ENCODE measurements at regions not wholly inside any gene's neighbourhood (a gene's known extent, or its start where the extent isn't known, plus 50 kb on each side); places are given as distances from the start of the nearest gene placed in this dataset.

- TF ChIP-seq STAT6 (CRISPR knock-in tag; conservative IDR thresholded peaks at IDR 0.05; ENCODE audit: low read depth) = no peak
- TF ChIP-seq CTCF (IDR thresholded peaks at IDR 0.05) = no peak
- TF ChIP-seq ZNF317 (CRISPR knock-in tag; IDR thresholded peaks at IDR 0.05; ENCODE audit: borderline replicate concordance, low read depth) = no peak
- no peak for TF ChIP-seq CREM (CRISPR knock-in tag; IDR thresholded peaks at IDR 0.05)
- TF ChIP-seq ZNF138 (CRISPR knock-in tag; conservative IDR thresholded peaks at IDR 0.05) = no peak
- TF ChIP-seq USF1 (CRISPR knock-in tag; IDR thresholded peaks at IDR 0.05) = no peak
- TF ChIP-seq ZNF532 (CRISPR knock-in tag; IDR thresholded peaks at IDR 0.05; ENCODE audit: borderline replicate concordance) = no peak
- TF ChIP-seq SP1 (CRISPR knock-in tag; conservative IDR thresholded peaks at IDR 0.05) = no peak
- TF ChIP-seq ATF3 (CRISPR knock-in tag; conservative IDR thresholded peaks at IDR 0.05) = no peak
Observed at GRCh38 chr9:26324786-26325443, 567.7 kb downstream of the CAAP1 start.
